Muscle of arm (tissue), 1 donor: ENCODE measurements at regions not wholly inside any gene's neighbourhood (a gene's known extent, or its start where the extent isn't known, plus 50 kb on each side); places are given as distances from the start of the nearest gene placed in this dataset.
"Not testable (repeated sequence)": the region's sequence is repeated elsewhere in the genome, so short reads cannot be mapped to it uniquely, and the experiment has no call there.

Source experiments
- DNase-seq: peaks from one replicate; pipeline ENCODE4 v3.0.0-alpha.2; 2013

GRCh38 chr12:71299541-71300376 lies 139.8 kb upstream of the LGR5 start:
- no peak for DNase-seq

GRCh38 chr12:71297930-71298329 lies 140.1 kb upstream of the TSPAN8 start:
- DNase-seq = no peak

GRCh38 chr12:71295953-71296352 lies 138.2 kb upstream of the TSPAN8 start:
- peak; percentile 50 for DNase-seq

DNA sequence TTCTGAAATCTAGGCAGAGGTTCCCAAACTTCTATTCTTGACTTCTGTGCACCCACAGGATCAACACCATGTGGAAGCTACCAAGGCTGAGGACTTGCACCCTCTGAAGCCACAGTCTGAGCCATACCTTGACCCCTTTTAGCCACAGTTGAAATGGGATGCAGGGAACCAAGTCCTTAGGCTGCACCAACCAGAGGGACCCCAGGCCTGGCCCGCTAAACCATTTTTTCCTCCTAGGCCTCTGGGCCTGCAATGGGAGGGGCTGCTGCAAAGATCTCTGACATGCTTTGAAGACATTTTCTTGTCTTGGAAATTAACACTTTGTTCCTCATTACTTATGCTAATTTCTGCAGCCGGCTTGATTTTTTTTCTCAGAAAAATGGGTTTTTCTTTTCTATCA lies 133.9 kb upstream of the TSPAN8 start:
- DNase-seq = no peak

DNA sequence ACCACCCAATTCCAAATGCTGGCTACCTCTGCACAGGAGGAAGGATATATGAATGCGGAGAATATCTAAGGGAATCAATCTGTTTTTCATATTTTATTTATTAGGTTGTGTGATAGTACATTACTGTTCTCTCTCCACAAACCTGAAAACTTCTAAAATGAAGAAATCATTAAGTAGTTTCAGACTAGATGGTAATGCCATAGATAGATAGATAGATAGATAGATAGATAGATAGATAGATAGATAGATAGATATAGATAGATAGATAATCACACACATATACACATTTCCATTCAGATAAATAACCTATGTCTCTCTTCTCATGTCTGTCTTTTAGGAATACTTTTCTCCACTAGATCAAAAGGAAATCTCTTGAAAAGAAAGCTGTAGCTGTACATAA lies 126.1 kb upstream of the TSPAN8 start:
- DNase-seq = no peak

DNA sequence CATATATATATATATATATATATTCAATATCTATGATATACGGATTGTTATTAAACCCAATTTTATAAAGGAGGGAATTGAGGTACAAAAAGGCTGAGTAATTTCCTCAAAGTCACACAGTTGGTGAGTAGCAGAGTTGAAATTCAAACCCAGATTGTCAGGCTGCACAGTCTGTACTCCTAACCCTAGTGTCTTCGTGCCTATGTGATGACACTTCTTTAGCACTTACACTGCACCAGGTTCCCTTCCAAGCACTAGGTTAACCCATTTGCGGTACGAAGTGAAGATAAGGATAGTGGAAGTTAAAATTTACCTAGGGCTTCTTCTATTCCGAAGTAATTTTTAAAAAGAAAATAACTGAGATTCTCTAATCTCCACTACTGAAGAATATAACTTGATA lies 125.1 kb upstream of the TSPAN8 start:
- no peak for DNase-seq

- DNase-seq = no peak
Measured at GRCh38 chr12:71282020-71282419, 124.2 kb upstream of the TSPAN8 start.

- no peak for DNase-seq
Measured at GRCh38 chr12:71281425-71281824, 123.6 kb upstream of the TSPAN8 start.

DNA sequence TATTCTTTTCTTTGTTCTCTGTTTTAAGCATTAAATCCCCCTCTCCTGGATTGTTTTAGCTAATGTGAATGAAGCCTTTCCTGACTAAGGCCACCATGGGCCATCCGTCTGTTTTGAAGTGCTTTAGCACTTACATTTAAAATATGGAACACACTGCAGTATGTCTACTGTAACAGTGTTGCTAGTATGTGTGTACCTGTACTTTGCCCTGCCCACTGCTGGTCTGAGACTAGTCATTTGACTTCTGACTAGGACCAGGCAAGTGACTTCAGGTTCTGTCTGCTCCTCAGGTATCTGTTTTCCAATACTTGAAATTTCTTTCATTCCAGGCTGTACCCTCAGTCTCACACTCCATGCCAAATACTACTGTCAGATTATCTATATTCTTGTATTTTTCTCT lies 120.1 kb upstream of the TSPAN8 start:
- DNase-seq = no peak

- DNase-seq = peak; percentile 58
Measured at GRCh38 chr12:71276541-71276940, 118.7 kb upstream of the TSPAN8 start.

- DNase-seq = not testable (repeated sequence)
Measured at GRCh38 chr12:71270794-71271193, 113.0 kb upstream of the TSPAN8 start.

DNA sequence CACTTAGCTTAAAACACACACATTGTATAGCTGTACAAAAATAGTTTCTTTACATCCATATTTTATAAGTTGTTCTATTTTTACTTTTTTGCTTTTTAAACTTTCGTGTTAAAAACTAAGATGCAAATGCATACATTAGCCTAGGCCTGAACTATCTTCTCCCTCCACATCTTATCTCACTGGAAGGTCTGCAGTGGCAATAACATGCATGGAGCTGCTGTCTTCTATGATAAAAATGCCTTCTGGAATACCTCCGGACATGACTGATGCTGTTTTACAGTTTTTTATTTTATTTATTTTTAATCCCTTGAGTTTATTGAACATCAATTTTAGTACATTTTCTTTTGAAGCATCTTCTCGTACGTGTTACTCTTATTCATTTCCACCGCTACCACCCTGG lies 112.3 kb upstream of the TSPAN8 start:
- DNase-seq = no peak

- no peak for DNase-seq
Measured at GRCh38 chr12:71269281-71269598, 111.4 kb upstream of the TSPAN8 start.

DNA sequence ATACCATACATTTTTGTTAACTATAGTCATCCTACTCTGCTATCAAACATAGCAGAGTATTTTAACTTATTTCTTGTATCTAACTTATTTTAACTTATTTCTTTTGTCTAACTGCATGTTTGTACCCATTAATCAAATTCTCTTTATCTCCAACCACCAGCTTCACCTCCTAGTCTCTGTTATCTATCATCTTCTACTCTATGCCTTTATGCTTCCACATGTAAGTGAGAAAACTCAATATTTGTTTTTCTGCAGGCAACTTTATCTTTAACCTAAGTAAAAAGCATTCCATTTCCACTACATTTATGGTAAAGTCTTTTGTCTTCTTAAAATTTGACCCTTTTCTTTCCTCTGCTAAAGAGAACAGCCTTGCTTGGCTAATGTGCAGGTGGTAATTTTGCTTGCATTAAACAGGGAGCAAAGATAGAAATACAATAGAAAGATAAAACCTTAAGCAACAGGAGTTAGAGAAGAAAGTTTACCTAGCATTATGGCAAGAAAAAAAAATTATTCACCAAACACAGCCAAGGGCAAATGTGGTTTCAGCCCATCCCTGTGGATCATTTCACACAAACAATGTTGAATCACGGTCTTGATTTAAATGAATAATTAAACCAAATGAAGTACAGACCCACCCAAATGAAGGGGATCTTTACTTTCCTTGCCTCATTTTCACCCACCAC lies 110.9 kb upstream of the TSPAN8 start:
- DNase-seq = no peak

- peak; percentile 43 for DNase-seq
Measured at GRCh38 chr12:71266606-71267005, 108.8 kb upstream of the TSPAN8 start.

DNA sequence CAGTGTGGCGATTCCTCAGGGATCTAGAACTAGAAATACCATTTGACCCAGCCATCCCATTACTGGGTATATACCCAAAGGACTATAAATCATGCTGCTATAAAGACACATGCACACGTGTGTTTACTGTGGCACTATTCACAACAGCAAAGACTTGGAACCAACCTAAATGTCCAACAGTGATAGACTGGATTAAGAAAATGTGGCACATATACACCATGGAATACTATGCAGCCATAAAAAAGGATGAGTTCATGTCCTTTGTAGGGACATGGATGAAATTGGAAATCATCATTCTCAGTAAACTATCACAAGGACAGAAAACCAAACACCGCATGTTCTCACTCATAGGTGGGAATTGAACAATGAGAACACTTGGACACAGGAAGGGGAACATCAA lies 107.9 kb upstream of the TSPAN8 start:
- not testable (repeated sequence) for DNase-seq

GRCh38 chr12:71262466-71262865 lies 104.7 kb upstream of the TSPAN8 start:
- no peak for DNase-seq

DNA sequence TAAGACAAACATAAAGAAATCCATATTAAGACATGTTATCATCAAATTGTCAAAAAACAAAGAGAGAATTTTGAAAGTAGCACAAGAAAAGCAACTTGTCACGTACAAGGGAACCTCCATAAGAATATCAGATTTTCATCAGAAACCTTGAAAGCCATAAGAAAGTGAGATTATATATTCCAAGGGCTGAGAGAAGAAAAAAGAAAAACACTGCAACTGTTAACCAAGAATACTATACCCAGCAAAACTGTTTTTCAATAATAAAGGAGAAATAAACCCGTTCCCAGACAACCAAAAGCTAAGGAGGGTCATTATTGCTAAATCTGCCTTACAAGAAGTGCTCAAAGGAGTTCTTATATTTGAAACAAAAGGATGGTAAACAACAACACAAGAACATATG lies 94.7 kb upstream of the TSPAN8 start:
- DNase-seq = no peak

GRCh38 chr12:71250166-71250565 lies 92.4 kb upstream of the TSPAN8 start:
- no peak for DNase-seq

DNA sequence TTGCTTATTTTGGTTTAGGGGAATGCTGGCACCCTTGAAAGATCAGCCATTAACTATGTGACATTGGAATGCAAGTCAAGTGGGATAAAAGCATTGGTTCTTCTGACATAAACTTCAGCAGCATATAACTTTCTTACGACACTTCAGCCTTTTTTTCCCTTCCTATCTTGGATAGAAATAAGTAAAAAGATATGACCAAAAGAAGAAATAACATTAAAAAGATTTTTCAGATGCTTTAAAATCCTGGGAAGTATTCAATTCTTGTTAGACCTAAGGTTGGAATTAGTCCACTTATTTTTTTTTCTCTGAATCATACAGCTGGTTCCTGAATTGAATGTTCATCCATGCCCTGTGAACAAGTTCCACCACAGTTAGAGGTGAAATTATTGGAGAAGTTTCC lies 85.6 kb upstream of the TSPAN8 start:
- no peak for DNase-seq

DNA sequence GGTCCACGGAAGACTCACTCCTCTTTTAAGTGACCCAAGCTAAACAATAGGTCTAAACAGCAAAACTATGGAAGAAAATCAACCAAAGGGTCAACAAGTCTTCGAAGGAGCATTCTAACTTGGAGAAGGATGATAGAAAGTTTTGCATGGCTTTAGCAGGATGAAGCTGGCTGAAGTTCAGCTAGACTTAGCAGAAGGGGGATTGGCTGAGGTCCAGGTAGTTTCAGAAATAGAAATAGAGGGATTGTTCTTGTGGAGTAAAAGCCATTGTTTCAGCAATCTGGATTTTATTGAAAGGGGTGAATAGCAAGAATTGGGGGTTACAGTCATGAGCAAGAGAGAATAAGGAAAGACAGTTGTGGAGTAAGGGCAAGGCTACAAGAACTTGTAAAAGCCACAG lies 84.7 kb upstream of the TSPAN8 start:
- peak; percentile 69 for DNase-seq

DNA sequence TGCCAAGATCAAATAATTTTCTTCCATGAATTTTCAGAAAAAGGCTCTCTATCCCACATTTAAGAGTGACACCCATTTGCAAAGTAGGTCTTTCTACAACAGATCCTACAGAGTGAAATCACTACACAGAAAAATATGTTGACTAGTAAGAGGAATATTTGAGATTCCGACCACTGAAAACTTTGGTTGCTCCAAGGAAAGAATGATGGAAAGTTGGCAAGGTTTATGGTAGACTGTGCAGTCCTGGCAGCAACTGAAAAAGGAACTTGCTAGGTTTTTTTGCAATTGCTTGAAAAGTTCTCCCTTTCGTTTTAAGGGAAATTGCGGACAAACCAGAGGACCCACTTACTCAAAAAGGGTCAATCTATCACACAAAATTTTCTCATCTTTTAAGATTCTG lies 83.1 kb upstream of the TSPAN8 start:
- DNase-seq = no peak

DNA sequence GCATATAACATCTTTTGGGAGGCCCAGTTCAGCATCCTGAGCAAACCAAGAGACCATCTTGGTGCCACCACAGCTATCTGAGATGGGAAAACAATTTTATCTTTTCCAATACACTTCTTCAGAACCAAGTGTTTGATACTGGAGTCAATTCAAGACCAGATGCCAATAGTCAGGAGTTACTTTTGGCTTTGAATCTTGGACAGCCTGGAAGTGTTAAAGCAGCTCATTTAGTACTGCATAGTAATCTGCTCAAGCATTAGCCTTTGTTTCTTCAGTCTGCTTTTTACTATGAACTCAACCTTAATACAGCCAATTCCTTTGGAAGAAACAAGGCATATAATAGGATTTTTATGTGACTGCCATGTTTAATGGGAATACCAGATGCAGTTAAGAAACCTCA lies 81.9 kb upstream of the TSPAN8 start:
- DNase-seq = no peak

- no peak for DNase-seq
Measured at GRCh38 chr12:71237128-71237527, 79.3 kb upstream of the TSPAN8 start.
